ENCODE measurements at regions not wholly inside any gene's neighbourhood (a gene's known extent, or its start where the extent isn't known, plus 50 kb on each side); places are given as distances from the start of the nearest gene placed in this dataset.

- intact Hi-C loops (cut with micrococcal nuclease), result loop anchor here (1.0 to 2.0 kb wide), 8 partner anchors 33 to 763 kb away; partner anchors contain the start of gene GCC1
These were observed 54.3 kb upstream of the ZNF800 start for GRCh38 chr7:127446842-127447241.

All from T-helper 1 cell treated with Interleukin-12 subunit alpha and Interleukin-12 subunit beta and Interleukin-4 antibody, amounts not matched to agents 30 ng/mL and 1 ng/mL, for 36 hours (primary cell).